Fibroblast of lung (primary cell): ENCODE measurements at regions not wholly inside any gene's neighbourhood (a gene's known extent, or its start where the extent isn't known, plus 50 kb on each side); places are given as distances from the start of the nearest gene placed in this dataset.

ENCODE experiments used
- DNase-seq, 2 donors: peaks; one replicate each; pipeline versions ENCODE4 v3.0.0 to v3.0.0-alpha.2; 2010; ENCODE audit warnings: low read depth in 2 of 2
- H2AFZ ChIP-seq: 2 replicates; pipeline ENCODE4 v1.5.1; 2012; ENCODE audit warnings: low read length, control low read depth, inconsistent platforms
- H3K27ac ChIP-seq: 2 replicates; pipeline ENCODE4 v1.5.1; 2011; ENCODE audit warnings: low read length, control low read depth; ENCODE audit not compliant: insufficient read depth
- H3K27me3 ChIP-seq: 2 replicates; pipeline ENCODE4 v1.5.1; 2011; ENCODE audit warnings: mild to moderate bottlenecking, low read length; ENCODE audit not compliant: control insufficient read depth, insufficient read depth
- H3K36me3 ChIP-seq: 2 replicates; pipeline ENCODE4 v1.5.1; 2011; ENCODE audit warnings: low read length; ENCODE audit not compliant: control insufficient read depth, insufficient read depth
- H3K4me1 ChIP-seq: 2 replicates; pipeline ENCODE4 v1.5.1; 2011; ENCODE audit warnings: low read length; ENCODE audit not compliant: control insufficient read depth, insufficient read depth; ENCODE audit errors: extremely low read depth
- H3K4me2 ChIP-seq: 2 replicates; pipeline ENCODE4 v1.5.1; 2011; ENCODE audit warnings: low read length, control low read depth; ENCODE audit not compliant: insufficient read depth; ENCODE audit errors: extremely low read depth
- H3K4me3 ChIP-seq, 4 experiments: fragments of 200-600 bp in 1 of 4; sonication (generic) in 1 of 4; replicated peaks in 1 of 4; 2 replicates each; pipeline ENCODE4 v1.5.1; 2011 to 2016; ENCODE audit warnings: low read length in 4 of 4, low read depth in 3 of 4, mild to moderate bottlenecking in 3 of 4, control low read depth in 2 of 4, inconsistent platforms in 1 of 4, mixed read lengths in 1 of 4; ENCODE audit not compliant: insufficient read depth in 1 of 4; ENCODE audit errors: control extremely low read depth in 1 of 4
- H3K79me2 ChIP-seq: 2 replicates; pipeline ENCODE4 v1.5.1; 2012; ENCODE audit warnings: mild to moderate bottlenecking, low read length, inconsistent platforms; ENCODE audit not compliant: control insufficient read depth, insufficient read depth
- H3K9ac ChIP-seq: 2 replicates; pipeline ENCODE4 v1.5.1; 2011; ENCODE audit warnings: mild to moderate bottlenecking, low read length, control low read depth; ENCODE audit not compliant: insufficient read depth
- H3K9me3 ChIP-seq: 2 replicates; pipeline ENCODE4 v1.5.1; 2012; ENCODE audit warnings: low read depth, low read length; ENCODE audit not compliant: control insufficient read depth, insufficient read depth
- H4K20me1 ChIP-seq: 2 replicates; pipeline ENCODE4 v1.5.1; 2011; ENCODE audit warnings: low read length; ENCODE audit not compliant: control insufficient read depth, insufficient read depth; ENCODE audit errors: extremely low read depth
- EZH2 ChIP-seq: IDR thresholded peaks from 2 replicates; pipeline ENCODE4 v1.5.1; 2012; ENCODE audit warnings: low read length, control low read depth, mild to moderate bottlenecking; ENCODE audit errors: missing control alignments
- TF ChIP-seq, protein P1 (sequence below), 2 donors: IDR thresholded peaks in 1 of 2; conservative IDR thresholded peaks in 1 of 2; 1 replicate in 1 of 2; 2 replicates in 1 of 2; pipeline ENCODE4 v1.5.1; 2011 to 2012; ENCODE audit warnings: low read length in 2 of 2, control low read depth in 1 of 2, inconsistent platforms in 1 of 2, low read depth in 1 of 2, mild to moderate bottlenecking in 1 of 2

DNA sequence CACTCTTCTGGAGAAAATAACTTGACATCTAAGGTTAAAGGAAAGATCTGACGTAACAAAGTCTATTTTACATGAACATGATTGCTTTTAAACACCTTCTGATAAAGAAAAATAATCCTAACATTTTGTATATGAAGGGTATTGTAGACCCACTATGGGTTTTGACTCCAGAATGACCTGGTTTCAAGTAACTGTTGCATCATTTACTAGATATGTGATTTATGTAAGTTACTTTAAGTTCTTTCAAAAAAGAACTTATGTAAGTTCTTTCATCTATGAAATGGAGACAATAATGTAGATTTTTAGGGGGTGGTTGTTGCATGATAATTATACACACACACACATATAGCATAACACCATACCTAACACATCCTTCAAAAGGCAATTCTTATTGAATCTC lies 147.6 kb upstream of the MIR17HG start:
- Histone ChIP-seq H3K4me2 (no peak overlapping the region), H3K4me1 (no peaks in the 10 kb centered on the region), H3K9me3 (no peaks in the 10 kb centered on the region), H3K27me3 (no peaks in the 10 kb centered on the region), H3K4me3 (no peak overlapping the region), H4K20me1 (no peaks in the 10 kb centered on the region), H3K9ac (no peak overlapping the region), H3K36me3 (no peaks in the 10 kb centered on the region), H3K27ac (no peak overlapping the region), H3K79me2 (no peaks in the 10 kb centered on the region), H2AFZ (no peak overlapping the region)
- TF ChIP-seq, protein P1, sequence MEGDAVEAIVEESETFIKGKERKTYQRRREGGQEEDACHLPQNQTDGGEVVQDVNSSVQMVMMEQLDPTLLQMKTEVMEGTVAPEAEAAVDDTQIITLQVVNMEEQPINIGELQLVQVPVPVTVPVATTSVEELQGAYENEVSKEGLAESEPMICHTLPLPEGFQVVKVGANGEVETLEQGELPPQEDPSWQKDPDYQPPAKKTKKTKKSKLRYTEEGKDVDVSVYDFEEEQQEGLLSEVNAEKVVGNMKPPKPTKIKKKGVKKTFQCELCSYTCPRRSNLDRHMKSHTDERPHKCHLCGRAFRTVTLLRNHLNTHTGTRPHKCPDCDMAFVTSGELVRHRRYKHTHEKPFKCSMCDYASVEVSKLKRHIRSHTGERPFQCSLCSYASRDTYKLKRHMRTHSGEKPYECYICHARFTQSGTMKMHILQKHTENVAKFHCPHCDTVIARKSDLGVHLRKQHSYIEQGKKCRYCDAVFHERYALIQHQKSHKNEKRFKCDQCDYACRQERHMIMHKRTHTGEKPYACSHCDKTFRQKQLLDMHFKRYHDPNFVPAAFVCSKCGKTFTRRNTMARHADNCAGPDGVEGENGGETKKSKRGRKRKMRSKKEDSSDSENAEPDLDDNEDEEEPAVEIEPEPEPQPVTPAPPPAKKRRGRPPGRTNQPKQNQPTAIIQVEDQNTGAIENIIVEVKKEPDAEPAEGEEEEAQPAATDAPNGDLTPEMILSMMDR (conservative IDR thresholded peaks at IDR 0.05 in 1 of 2, IDR thresholded peaks at IDR 0.05 in 1 of 2; ENCODE audit: low read depth in 1 of 2, low read length in 2 of 2): no peak
- no peak for TF ChIP-seq EZH2
- DNase-seq: no peak

DNA sequence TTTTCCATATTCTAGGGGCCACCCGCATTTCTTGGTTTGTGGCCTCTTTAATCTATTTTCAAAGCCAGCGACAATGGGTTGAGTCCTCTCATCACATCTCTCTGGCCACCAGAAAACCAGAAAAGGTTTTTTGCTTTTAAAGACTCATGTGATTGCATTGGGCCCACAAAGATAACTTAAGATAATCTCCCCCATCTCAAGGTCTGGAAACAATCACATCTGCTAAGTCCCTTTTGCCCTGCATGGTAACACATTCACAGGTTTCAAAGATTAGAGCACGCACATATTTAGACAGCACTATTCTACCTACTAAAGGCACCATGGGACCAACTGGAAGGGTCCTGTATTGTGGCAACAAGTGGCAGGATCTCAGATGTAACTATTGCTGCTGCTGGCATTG lies 147.0 kb upstream of the MIR17HG start:
- Histone ChIP-seq H3K9me3 (no peaks in the 10 kb centered on the region), H3K27me3 (no peaks in the 10 kb centered on the region), H3K4me1 (no peaks in the 10 kb centered on the region), H3K79me2 (no peaks in the 10 kb centered on the region), H2AFZ (no peak overlapping the region), H3K4me3 (no peak overlapping the region), H3K4me2 (no peak overlapping the region), H3K9ac (no peak overlapping the region), H4K20me1 (no peaks in the 10 kb centered on the region), H3K36me3 (no peaks in the 10 kb centered on the region), H3K27ac (no peak overlapping the region)
- no peak for DNase-seq
- TF ChIP-seq, protein P1 (conservative IDR thresholded peaks at IDR 0.05 in 1 of 2, IDR thresholded peaks at IDR 0.05 in 1 of 2; ENCODE audit: low read depth in 1 of 2, low read length in 2 of 2): no peak
- no peak for TF ChIP-seq EZH2

DNA sequence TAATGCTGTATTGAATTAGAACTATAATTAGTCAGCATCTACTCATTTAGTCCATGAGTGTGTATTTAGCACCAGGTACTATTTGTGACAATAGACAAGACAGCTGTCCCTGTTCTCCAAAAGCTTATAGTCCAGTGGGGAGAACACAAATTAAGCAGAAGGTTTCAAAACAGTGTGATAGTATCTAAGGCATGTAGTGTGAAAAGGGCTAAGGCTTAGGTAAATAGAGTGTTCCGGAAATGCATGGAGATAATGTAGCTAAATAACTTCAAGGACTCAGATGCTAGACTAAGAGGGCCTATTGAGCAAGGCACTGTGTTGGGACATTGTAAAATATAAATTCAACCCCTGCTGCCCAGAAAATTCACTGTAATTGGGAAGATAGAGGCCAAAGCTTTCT lies 144.1 kb upstream of the MIR17HG start:
- Histone ChIP-seq H3K27ac (no peak overlapping the region), H3K79me2 (no peaks in the 10 kb centered on the region), H3K36me3 (no peaks in the 10 kb centered on the region), H3K4me2 (no peak overlapping the region), H3K9ac (no peak overlapping the region), H2AFZ (no peak overlapping the region), H3K4me3 (no peak overlapping the region), H3K27me3 (no peaks in the 10 kb centered on the region), H3K9me3 (no peaks in the 10 kb centered on the region), H3K4me1 (no peaks in the 10 kb centered on the region), H4K20me1 (no peaks in the 10 kb centered on the region)
- no peak for DNase-seq
- TF ChIP-seq EZH2: no peak
- TF ChIP-seq, protein P1 (conservative IDR thresholded peaks at IDR 0.05 in 1 of 2, IDR thresholded peaks at IDR 0.05 in 1 of 2; ENCODE audit: low read depth in 1 of 2, low read length in 2 of 2): no peak
